Naive B cell (primary cell): ENCODE measurements at regions not wholly inside any gene's neighbourhood (a gene's known extent, or its start where the extent isn't known, plus 50 kb on each side); places are given as distances from the start of the nearest gene placed in this dataset.
A peak's percentile ranks its signal among the peaks of the same experiment; 100 is the strongest.
"Not testable (repeated sequence)": the region's sequence is repeated elsewhere in the genome, so short reads cannot be mapped to it uniquely, and the experiment has no call there.

Experiments used
- ATAC-seq, 2 donors: fragments of 150-1000 bp; cut with Tn5 transposase; 2 replicates each; pipeline ENCODE4 v1.10.0; 2021; ENCODE audit warnings: low read depth in 2 of 2, mild to moderate bottlenecking in 2 of 2, moderate library complexity in 2 of 2
- DNase-seq: peaks from one replicate; pipeline ENCODE4 v3.0.0; 2022
- H3K27ac Mint-ChIP-seq, 6 donors: one replicate each; pipeline ENCODE4 v1.8.0; 2020 to 2022; ENCODE audit warnings: mild to moderate bottlenecking in 6 of 6, mixed read lengths in 6 of 6, moderate library complexity in 5 of 6, inconsistent platforms in 2 of 6
- H3K27me3 Mint-ChIP-seq, 3 donors: one replicate each; pipeline ENCODE4 v1.8.0; 2021 to 2022; ENCODE audit warnings: mixed read lengths in 3 of 3, mild to moderate bottlenecking in 1 of 3
- H3K36me3 Mint-ChIP-seq, 2 donors: one replicate each; pipeline ENCODE4 v1.8.0; 2020 to 2022; ENCODE audit warnings: mixed read lengths in 2 of 2, inconsistent platforms in 1 of 2, mild to moderate bottlenecking in 1 of 2
- H3K4me1 Mint-ChIP-seq, 3 donors: one replicate each; pipeline ENCODE4 v1.8.0; 2020 to 2022; ENCODE audit warnings: mixed read lengths in 3 of 3, inconsistent platforms in 1 of 3, mild to moderate bottlenecking in 1 of 3, moderate library complexity in 1 of 3
- H3K4me3 Mint-ChIP-seq, 8 donors: one replicate each; pipeline ENCODE4 v1.8.0; 2020 to 2022; ENCODE audit warnings: mild to moderate bottlenecking in 8 of 8, mixed read lengths in 8 of 8, moderate library complexity in 8 of 8, inconsistent platforms in 2 of 8
- H3K9me3 Mint-ChIP-seq, 7 donors: one replicate each; pipeline ENCODE4 v1.8.0; 2020 to 2022; ENCODE audit warnings: mixed read lengths in 7 of 7, mild to moderate bottlenecking in 5 of 7, inconsistent platforms in 2 of 7, moderate library complexity in 1 of 7

GRCh38 chr5:32534041-32534440 lies 51.3 kb upstream of the SUB1 start:
- no peak for DNase-seq
- no peak overlapping the region for H3K4me3 Mint-ChIP-seq
- H3K27ac Mint-ChIP-seq = no peak overlapping the region
- ATAC-seq = no peak
- no peaks in the 10 kb centered on the region for H3K9me3 Mint-ChIP-seq
- H3K36me3 Mint-ChIP-seq = no peaks in the 10 kb centered on the region
- H3K4me1 Mint-ChIP-seq = peaks cover 19 to 33% (median 30%) of the 10 kb centered on the region in 3 donors
- H3K27me3 Mint-ChIP-seq = no peaks in the 10 kb centered on the region

DNA sequence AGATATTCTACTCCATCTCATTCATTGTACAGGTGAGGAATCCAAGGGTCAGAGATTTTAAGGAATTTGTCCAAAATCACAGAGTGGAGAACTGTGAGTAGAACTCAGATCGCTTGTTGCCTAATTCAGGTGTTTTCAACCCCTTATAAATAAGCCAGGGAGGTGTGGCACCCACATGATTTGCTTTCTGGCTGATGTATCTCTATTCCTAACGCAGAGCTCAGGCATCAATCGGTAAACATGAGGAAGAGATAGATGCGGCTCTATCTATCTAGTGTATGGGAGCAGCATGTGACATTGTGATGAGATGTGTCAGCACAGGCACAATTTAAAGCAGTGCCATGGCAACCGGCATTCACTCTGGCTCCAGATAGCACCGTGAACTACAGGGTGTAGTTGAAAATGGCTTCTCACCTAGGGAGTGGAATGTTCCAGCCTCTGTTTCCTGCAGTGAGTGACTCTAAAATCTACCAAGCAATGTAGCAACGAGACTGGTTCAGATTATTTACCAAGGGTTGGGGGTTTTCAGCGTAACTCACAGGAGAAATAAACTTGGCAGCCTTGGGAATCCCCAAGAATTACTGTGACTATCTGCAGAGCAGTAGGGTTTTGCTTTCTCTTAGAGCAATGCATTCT lies 53.4 kb upstream of the SUB1 start:
- Mint-ChIP-seq H3K4me1 (peaks cover 10 to 18% (median 12%) of the 10 kb centered on the region in 3 donors), H3K36me3 (no peaks in the 10 kb centered on the region), H3K9me3 (no peaks in the 10 kb centered on the region), H3K4me3 (peak overlapping the region in 4 of 8 donors; percentile 10 to 55 (median 30)), H3K27ac (peak overlapping the region in 2 of 6 donors; percentile 22 to 29), H3K27me3 (no peaks in the 10 kb centered on the region)
- no peak for DNase-seq
- ATAC-seq = peak; percentile 35 to 56

GRCh38 chr5:32527321-32527720 lies 58.0 kb upstream of the SUB1 start:
- not testable (repeated sequence) for H3K4me3 Mint-ChIP-seq, ATAC-seq, H3K9me3 Mint-ChIP-seq, DNase-seq, H3K36me3 Mint-ChIP-seq, H3K27ac Mint-ChIP-seq, H3K27me3 Mint-ChIP-seq
- peaks cover 3 to 16% (median 6%) of the 10 kb centered on the region in 3 donors for H3K4me1 Mint-ChIP-seq

DNA sequence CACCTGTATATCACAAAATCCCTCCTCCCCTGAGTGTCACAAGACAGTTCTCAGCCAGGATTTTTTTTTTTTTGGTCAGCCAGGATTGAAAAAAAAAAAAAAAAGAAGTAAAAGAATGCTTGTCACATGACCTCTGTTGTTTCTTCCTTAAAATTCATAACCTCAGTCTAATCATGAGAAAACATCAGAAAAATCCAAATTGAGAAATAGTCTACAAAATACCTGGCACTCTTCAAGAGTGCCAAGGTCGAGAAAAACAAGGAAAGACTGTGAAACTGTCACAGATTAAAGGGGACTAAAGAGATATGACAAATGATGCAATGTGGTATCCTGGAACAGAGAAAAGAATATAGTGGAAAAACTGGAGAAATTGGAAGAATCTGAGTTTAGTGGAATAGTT lies 58.5 kb upstream of the SUB1 start:
- Mint-ChIP-seq H3K36me3 (no peaks in the 10 kb centered on the region), H3K4me3 (no peak overlapping the region), H3K27ac (no peak overlapping the region), H3K4me1 (peaks cover 2 to 13% (median 3%) of the 10 kb centered on the region in 3 donors), H3K9me3 (no peaks in the 10 kb centered on the region), H3K27me3 (peaks cover 0 to 8% (median 7%) of the 10 kb centered on the region in 3 donors)
- ATAC-seq (no peak), DNase-seq (no peak)

- Mint-ChIP-seq H3K36me3 (no peaks in the 10 kb centered on the region), H3K4me1 (peaks cover 0 to 10% (median 3%) of the 10 kb centered on the region in 3 donors), H3K9me3 (no peaks in the 10 kb centered on the region), H3K4me3 (no peak overlapping the region), H3K27me3 (peaks cover 8 to 19% (median 14%) of the 10 kb centered on the region in 3 donors), H3K27ac (no peak overlapping the region)
- ATAC-seq (peak in 1 of 2 donors; percentile 39), DNase-seq (no peak)
These were observed 61.7 kb upstream of the SUB1 start for GRCh38 chr5:32523625-32524024.

- Mint-ChIP-seq H3K27me3 (peaks cover 8 to 27% (median 14%) of the 10 kb centered on the region in 3 donors), H3K27ac (no peak overlapping the region), H3K4me1 (peaks cover 0 to 10% (median 3%) of the 10 kb centered on the region in 3 donors), H3K9me3 (no peaks in the 10 kb centered on the region), H3K4me3 (no peak overlapping the region), H3K36me3 (no peaks in the 10 kb centered on the region)
- DNase-seq (no peak), ATAC-seq (no peak)
These were observed 62.8 kb upstream of the SUB1 start for GRCh38 chr5:32522429-32523143.

DNA sequence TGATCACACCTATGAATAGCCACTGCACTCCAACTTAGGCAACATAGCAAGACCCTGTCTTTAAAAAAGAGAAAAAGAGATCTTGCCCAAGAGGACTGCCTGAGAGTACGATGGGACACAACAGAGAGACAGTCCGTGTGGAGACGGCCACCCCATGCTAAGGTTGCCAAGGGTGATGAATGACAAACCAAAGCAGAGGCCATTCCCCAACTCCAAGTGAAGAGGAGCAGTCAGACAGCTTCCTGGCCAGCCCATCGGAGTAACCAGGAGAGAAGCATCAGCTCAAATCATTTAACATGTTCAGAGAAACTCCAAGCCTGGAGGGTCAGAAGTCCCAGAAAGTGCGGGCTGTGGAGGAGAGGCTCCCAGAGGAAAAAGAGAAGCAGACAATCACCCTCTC lies 63.9 kb upstream of the SUB1 start:
- ATAC-seq = no peak
- no peak for DNase-seq
- Mint-ChIP-seq H3K4me1 (peaks cover 0 to 10% (median 3%) of the 10 kb centered on the region in 3 donors), H3K27me3 (peaks cover 8 to 32% (median 18%) of the 10 kb centered on the region in 3 donors), H3K36me3 (no peaks in the 10 kb centered on the region), H3K9me3 (no peaks in the 10 kb centered on the region), H3K4me3 (no peak overlapping the region), H3K27ac (peak overlapping the region in 1 of 6 donors; percentile 86)

DNA sequence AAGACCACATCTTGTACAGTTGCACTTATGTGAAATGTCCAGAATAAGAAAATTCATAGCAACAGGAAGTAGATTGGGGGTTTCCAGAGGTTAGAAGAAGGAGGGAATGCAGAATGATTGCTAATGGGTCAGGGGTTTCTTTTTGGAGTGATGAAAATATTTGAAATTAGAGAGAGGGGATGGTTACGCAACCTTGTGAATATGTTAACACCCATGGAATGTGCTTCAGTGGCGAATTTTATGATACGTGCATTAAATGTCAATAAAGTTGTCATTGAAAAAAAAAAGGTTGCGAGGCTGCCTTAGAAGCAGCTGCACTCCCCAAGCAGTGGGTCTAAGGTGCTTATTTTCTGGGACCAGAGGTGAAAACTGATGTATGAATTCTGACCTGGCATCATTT lies 64.4 kb upstream of the SUB1 start:
- Mint-ChIP-seq H3K4me3 (no peak overlapping the region), H3K27ac (no peak overlapping the region), H3K36me3 (no peaks in the 10 kb centered on the region), H3K27me3 (peaks cover 8 to 32% (median 18%) of the 10 kb centered on the region in 3 donors), H3K9me3 (no peaks in the 10 kb centered on the region), H3K4me1 (peaks cover 0 to 10% (median 3%) of the 10 kb centered on the region in 3 donors)
- no peak for DNase-seq
- ATAC-seq = no peak

- no peak for DNase-seq
These were observed 65.0 kb upstream of the SUB1 start for GRCh38 chr5:32520356-32520755.

GRCh38 chr5:32519508-32519907 lies 65.8 kb upstream of the SUB1 start:
- no peak overlapping the region for H3K4me3 Mint-ChIP-seq
- no peaks in the 10 kb centered on the region for H3K36me3 Mint-ChIP-seq
- peaks cover 8 to 37% (median 18%) of the 10 kb centered on the region in 3 donors for H3K27me3 Mint-ChIP-seq
- ATAC-seq (no peak), DNase-seq (no peak)
- H3K4me1 Mint-ChIP-seq = peaks cover 0 to 10% (median 3%) of the 10 kb centered on the region in 3 donors
- no peak overlapping the region for H3K27ac Mint-ChIP-seq
- no peaks in the 10 kb centered on the region for H3K9me3 Mint-ChIP-seq

More at GRCh38 chr5:32520356-32520755, 65.0 kb upstream of the SUB1 start:
- peaks cover 8 to 32% (median 18%) of the 10 kb centered on the region in 3 donors for H3K27me3 Mint-ChIP-seq
- peaks cover 0 to 10% (median 3%) of the 10 kb centered on the region in 3 donors for H3K4me1 Mint-ChIP-seq
- no peaks in the 10 kb centered on the region for H3K9me3 Mint-ChIP-seq
- no peak for ATAC-seq
- H3K27ac Mint-ChIP-seq = no peak overlapping the region
- no peak overlapping the region for H3K4me3 Mint-ChIP-seq
- H3K36me3 Mint-ChIP-seq = no peaks in the 10 kb centered on the region

- no peaks in the 10 kb centered on the region for H3K4me1 Mint-ChIP-seq
- no peaks in the 10 kb centered on the region for H3K9me3 Mint-ChIP-seq
- DNase-seq (no peak), ATAC-seq (no peak)
- H3K27ac Mint-ChIP-seq = no peak overlapping the region
- H3K27me3 Mint-ChIP-seq = peaks cover 0 to 25% (median 10%) of the 10 kb centered on the region in 3 donors
- H3K36me3 Mint-ChIP-seq = no peaks in the 10 kb centered on the region
- no peak overlapping the region for H3K4me3 Mint-ChIP-seq
These were observed 70.3 kb upstream of the ZFR start for GRCh38 chr5:32514806-32515205.

- H3K27me3 Mint-ChIP-seq = peaks cover 4 to 19% (median 5%) of the 10 kb centered on the region in 3 donors
- H3K4me1 Mint-ChIP-seq = no peaks in the 10 kb centered on the region
- H3K27ac Mint-ChIP-seq = peak overlapping the region in 1 of 6 donors; percentile 59
- no peaks in the 10 kb centered on the region for H3K36me3 Mint-ChIP-seq
- ATAC-seq = no peak
- DNase-seq = no peak
- H3K4me3 Mint-ChIP-seq = no peak overlapping the region
- no peaks in the 10 kb centered on the region for H3K9me3 Mint-ChIP-seq
These were observed 68.4 kb upstream of the ZFR start for GRCh38 chr5:32512926-32513325.

DNA sequence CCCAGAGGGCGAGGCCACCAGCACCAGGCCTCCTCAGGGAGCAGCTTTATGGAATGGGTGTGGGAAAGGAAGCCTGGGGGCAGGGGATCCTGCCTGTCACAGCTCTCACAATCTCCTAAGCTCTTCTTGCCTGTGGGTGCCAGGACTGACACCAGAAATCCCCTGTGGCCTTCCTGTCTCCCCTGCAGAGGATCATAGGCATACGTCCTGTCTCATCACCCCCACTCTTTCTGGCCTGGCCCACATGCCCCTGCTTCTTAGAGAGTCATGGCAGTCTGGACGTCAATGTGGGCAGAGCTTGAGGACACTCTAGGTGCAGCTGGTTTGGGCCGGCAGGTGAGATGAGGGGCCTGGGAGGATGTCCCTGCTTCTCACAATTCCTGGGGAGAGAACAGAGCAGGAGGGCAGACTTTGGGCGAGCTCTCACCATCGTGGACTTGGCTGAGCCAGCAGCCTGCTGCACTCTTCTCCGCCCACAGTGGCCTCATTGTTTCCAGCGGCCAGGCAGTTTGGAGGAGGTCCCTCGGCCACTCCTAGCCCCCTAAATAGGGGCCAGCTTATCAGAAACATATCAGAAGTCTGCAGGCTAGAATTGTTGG lies 67.3 kb upstream of the ZFR start:
- H3K27ac Mint-ChIP-seq = no peak overlapping the region
- no peak overlapping the region for H3K4me3 Mint-ChIP-seq
- ATAC-seq = peak in 1 of 2 donors; percentile 52
- no peaks in the 10 kb centered on the region for H3K4me1 Mint-ChIP-seq
- DNase-seq = peak; percentile 11
- H3K9me3 Mint-ChIP-seq = no peaks in the 10 kb centered on the region
- no peaks in the 10 kb centered on the region for H3K36me3 Mint-ChIP-seq
- H3K27me3 Mint-ChIP-seq = peaks cover 7 to 15% (median 12%) of the 10 kb centered on the region in 3 donors

DNA sequence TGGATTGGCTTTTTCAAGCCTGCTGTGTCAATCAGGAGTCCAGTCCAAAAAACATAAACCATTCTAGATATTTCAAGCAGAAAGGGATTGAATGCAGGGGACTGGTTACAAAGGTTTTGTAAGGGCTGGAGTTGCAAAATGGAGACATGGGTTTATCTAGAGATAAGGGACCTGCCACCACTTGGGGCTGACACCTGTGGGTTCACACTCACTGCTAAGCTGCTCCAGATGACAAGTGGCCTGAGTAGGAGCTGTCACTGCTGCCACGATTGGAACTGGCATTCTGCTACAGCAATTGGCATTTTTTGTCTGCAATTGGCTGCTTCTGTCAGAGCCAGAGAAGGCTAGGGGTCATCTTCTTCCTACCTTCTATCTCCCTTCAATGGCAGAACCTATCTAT lies 66.3 kb upstream of the ZFR start:
- Mint-ChIP-seq H3K27me3 (peaks cover 12 to 14% (median 12%) of the 10 kb centered on the region in 3 donors), H3K36me3 (no peaks in the 10 kb centered on the region), H3K27ac (no peak overlapping the region), H3K4me1 (no peaks in the 10 kb centered on the region), H3K9me3 (no peaks in the 10 kb centered on the region), H3K4me3 (no peak overlapping the region)
- DNase-seq = no peak
- no peak for ATAC-seq
